SU-DHL-6 (cell line): ENCODE measurements at regions not wholly inside any gene's neighbourhood (a gene's known extent, or its start where the extent isn't known, plus 50 kb on each side); places are given as distances from the start of the nearest gene placed in this dataset.
"Not testable (repeated sequence)": the region's sequence is repeated elsewhere in the genome, so short reads cannot be mapped to it uniquely, and the experiment has no call there.

Experiments
- H2AFZ ChIP-seq: fragments of 200-600 bp; sonication (generic); 2 replicates; pipeline ENCODE4 v1.6.1; 2014; ENCODE audit warnings: low read depth, mild to moderate bottlenecking, moderate library complexity, mixed read lengths, antibody characterized with exemption, low read length; ENCODE audit not compliant: severe bottlenecking
- H3F3A ChIP-seq: fragments of 200-600 bp; shearing (Covaris generic); 2 replicates; pipeline ENCODE4 v1.6.0; 2016; ENCODE audit warnings: antibody characterized with exemption, mild to moderate bottlenecking; ENCODE audit not compliant: insufficient read depth
- H3K27ac ChIP-seq: fragments of 200-600 bp; sonication (generic); 2 replicates; pipeline ENCODE4 v1.5.1; 2016; ENCODE audit warnings: low read depth, mild to moderate bottlenecking, low read length, moderate library complexity, mixed read lengths
- H3K27me3 ChIP-seq: fragments of 200-600 bp; sonication (generic), shearing (Covaris generic); 2 replicates; pipeline ENCODE4 v1.6.0; 2014; ENCODE audit warnings: mild to moderate bottlenecking, low read length
- H3K36me3 ChIP-seq: fragments of 200-600 bp; sonication (generic); 2 replicates; pipeline ENCODE4 v1.6.1; 2014; ENCODE audit warnings: mild to moderate bottlenecking, low read length, mixed read lengths
- H3K4me2 ChIP-seq: fragments of 300-600, 200-600 bp; shearing (Covaris generic), sonication (generic); 2 replicates; pipeline ENCODE4 v1.6.0; 2014; ENCODE audit warnings: low read length, low read depth, mild to moderate bottlenecking; ENCODE audit not compliant: poor library complexity, severe bottlenecking
- H3K4me3 ChIP-seq: fragments of 200-600 bp; sonication (generic); 2 replicates; pipeline ENCODE4 v1.5.1; 2014; ENCODE audit warnings: antibody characterized with exemption, low read length, mild to moderate bottlenecking, mixed read lengths; ENCODE audit not compliant: insufficient read depth, poor library complexity, severe bottlenecking
- H3K79me2 ChIP-seq: fragments of 200-600 bp; sonication (generic); 2 replicates; pipeline ENCODE4 v1.6.1; 2014; ENCODE audit warnings: mild to moderate bottlenecking, low read length, moderate library complexity; ENCODE audit not compliant: insufficient read depth
- H3K9ac ChIP-seq: fragments of 200-600 bp; sonication (generic); 2 replicates; pipeline ENCODE4 v1.7.0; 2014; ENCODE audit warnings: mild to moderate bottlenecking, low read length
- H3K9me2 ChIP-seq: fragments of 200-600 bp; sonication (generic); replicated peaks from 2 replicates; pipeline ENCODE4 v1.6.1; 2014; ENCODE audit warnings: low read length; ENCODE audit not compliant: insufficient read depth
- H3K9me3 ChIP-seq: fragments of 200-600 bp; sonication (generic); 2 replicates; pipeline ENCODE4 v1.6.1; 2014; ENCODE audit warnings: low read length, mixed read lengths; ENCODE audit not compliant: insufficient read depth
- H4K20me1 ChIP-seq: fragments of 200-600 bp; sonication (generic); 2 replicates; pipeline ENCODE4 v1.6.1; 2014; ENCODE audit warnings: low read depth, mild to moderate bottlenecking, antibody characterized with exemption, low read length, moderate library complexity, mixed read lengths
- CTCF ChIP-seq: fragments of 200-600 bp; sonication (generic); IDR thresholded peaks from one replicate; pipeline ENCODE4 v1.5.1; 2017; ENCODE audit warnings: antibody characterized with exemption, mild to moderate bottlenecking, low read length, moderate library complexity; ENCODE audit not compliant: insufficient read depth, poor library complexity, severe bottlenecking
- EZH2phosphoT487 ChIP-seq: fragments of 200-600 bp; sonication (generic), shearing (Covaris generic); conservative IDR thresholded peaks from 2 replicates; pipeline ENCODE4 v1.6.1; 2018; ENCODE audit warnings: mild to moderate bottlenecking, antibody characterized with exemption, low read length, moderate library complexity, mixed read lengths

DNA sequence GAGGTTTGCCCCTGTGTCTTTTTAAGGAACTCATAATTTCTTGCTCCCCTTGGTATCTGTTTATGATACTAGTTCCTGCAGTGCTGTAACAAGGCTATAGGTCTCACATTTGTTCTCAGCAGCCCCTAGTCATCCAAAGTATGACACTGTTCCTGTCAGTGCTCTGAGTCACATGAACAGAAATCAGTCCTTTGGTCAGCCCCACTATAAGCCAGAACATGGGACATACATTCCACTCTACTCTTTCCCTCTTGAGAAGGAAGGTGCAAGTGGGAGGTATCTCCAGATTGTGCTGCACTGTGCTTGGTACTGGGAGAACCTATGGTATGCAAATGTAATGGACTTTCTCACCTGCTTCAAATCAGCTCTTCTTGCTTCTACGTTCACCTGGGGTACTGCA, 87.0 kb downstream of the IARS1 start:
- Histone ChIP-seq H3K9me3 (no peaks in the 10 kb centered on the region), H3F3A (peaks cover 24% of the 10 kb centered on the region), H3K9ac (no peak overlapping the region), H3K79me2 (no peaks in the 10 kb centered on the region), H3K36me3 (peaks cover 32% of the 10 kb centered on the region), H3K4me2 (no peak overlapping the region), H3K9me2 (no peaks in the 10 kb centered on the region), H2AFZ (no peak overlapping the region), H4K20me1 (no peaks in the 10 kb centered on the region), H3K27me3 (no peaks in the 10 kb centered on the region), H3K4me3 (no peak overlapping the region), H3K27ac (no peak overlapping the region)
- TF ChIP-seq EZH2phosphoT487 = no peak
- TF ChIP-seq CTCF = no peak

GRCh38 chr9:92203887-92204286, 88.7 kb upstream of the SPTLC1 start:
- H3K9me3 ChIP-seq, H3K79me2 ChIP-seq, H3K27ac ChIP-seq, H3K9me2 ChIP-seq, H3K4me3 ChIP-seq, H3K27me3 ChIP-seq, H2AFZ ChIP-seq, H3K36me3 ChIP-seq, H4K20me1 ChIP-seq, H3K9ac ChIP-seq, H3K4me2 ChIP-seq: not testable (repeated sequence)
- peaks cover 13% of the 10 kb centered on the region for H3F3A ChIP-seq

DNA sequence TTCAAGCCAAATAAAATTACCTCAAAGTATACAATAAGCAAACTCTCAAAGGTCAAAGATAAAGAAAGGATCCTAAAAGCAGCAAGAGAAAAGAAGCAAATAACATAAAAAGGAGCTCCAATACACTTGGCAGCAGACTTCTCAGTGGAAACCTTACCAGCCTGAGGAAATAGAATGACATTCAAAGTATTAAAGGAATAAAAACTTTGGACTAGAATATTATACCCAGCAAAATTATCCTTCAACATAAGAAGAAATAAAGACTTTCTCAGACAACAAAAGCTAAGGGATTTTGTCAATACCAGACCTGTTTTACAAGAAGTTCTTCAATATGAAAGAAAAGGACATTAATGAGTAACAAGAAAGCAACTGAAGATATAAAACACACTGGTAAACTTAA, 83.0 kb upstream of the SPTLC1 start:
- H3K9me2 ChIP-seq, H4K20me1 ChIP-seq, H3F3A ChIP-seq, H3K4me2 ChIP-seq, H3K36me3 ChIP-seq, H3K9me3 ChIP-seq, H3K4me3 ChIP-seq, H3K79me2 ChIP-seq, H3K9ac ChIP-seq, H2AFZ ChIP-seq, H3K27me3 ChIP-seq, H3K27ac ChIP-seq: not testable (repeated sequence)

- H4K20me1 ChIP-seq = no peaks in the 10 kb centered on the region
- H3K27me3 ChIP-seq = no peaks in the 10 kb centered on the region
- no peaks in the 10 kb centered on the region for H3K9me3 ChIP-seq
- H3K9me2 ChIP-seq = no peaks in the 10 kb centered on the region
- no peaks in the 10 kb centered on the region for H3K79me2 ChIP-seq
- TF ChIP-seq EZH2phosphoT487 (no peak), CTCF (no peak)
- no peaks in the 10 kb centered on the region for H3F3A ChIP-seq
- H3K9ac ChIP-seq = no peak overlapping the region
- H3K4me3 ChIP-seq = no peak overlapping the region
- H2AFZ ChIP-seq = no peak overlapping the region
- H3K36me3 ChIP-seq = no peaks in the 10 kb centered on the region
- no peak overlapping the region for H3K4me2 ChIP-seq
- H3K27ac ChIP-seq = no peak overlapping the region
Observed at GRCh38 chr9:92196909-92197308, 81.7 kb upstream of the SPTLC1 start.
